Uterus (tissue), 2 donors: ENCODE measurements at regions not wholly inside any gene's neighbourhood (a gene's known extent, or its start where the extent isn't known, plus 50 kb on each side); places are given as distances from the start of the nearest gene placed in this dataset.

Experiments used
- CTCF ChIP-seq, 4 experiments: fragments of 200-600 bp in 2 of 4; fragments of 450-650 bp in 2 of 4; sonication (generic) in 2 of 4; IDR thresholded peaks; one replicate each; pipeline ENCODE4 v1.5.1; 2016 to 2019; ENCODE audit warnings: antibody characterized with exemption in 4 of 4, mild to moderate bottlenecking in 2 of 4, moderate library complexity in 1 of 4
- POLR2A ChIP-seq, 2 donors: fragments of 450-650 bp; IDR thresholded peaks; one replicate each; pipeline ENCODE4 v1.6.1; 2016; ENCODE audit warnings: antibody characterized with exemption in 2 of 2, mild to moderate bottlenecking in 1 of 2, moderate library complexity in 1 of 2

- TF ChIP-seq CTCF (IDR thresholded peaks at IDR 0.05) = no peak
- no peak for TF ChIP-seq POLR2A (IDR thresholded peaks at IDR 0.05)
Observed at GRCh38 chr20:30815577-30816181, 441.8 kb upstream of the DEFB115 start.
